GM12878 (cell line): ENCODE measurements at regions not wholly inside any gene's neighbourhood (a gene's known extent, or its start where the extent isn't known, plus 50 kb on each side); places are given as distances from the start of the nearest gene placed in this dataset.

Source experiments
- ATAC-seq: fragments of 200-7000 bp; cut with Tn5 transposase; 3 replicates; pipeline ENCODE4 v1.9.1; 2020; ENCODE audit warnings: mild to moderate bottlenecking, moderate library complexity
- BruUV-seq: library from RNA; stranded (reverse); fragments of 400-500 nt; replicated peaks from 2 replicates; lab custom pipeline; 2021; lab: Mats Ljungman, UMichigan
- CTCF ChIA-PET: fragments of 300-600 bp; sonication (Branson Sonifier 250); formaldehyde crosslinking; extraction: SDS; loops from one replicate; lab custom pipeline; 2021; ENCODE audit warnings: inconsistent platforms; lab: Yijun Ruan, JAX
- POLR2A ChIA-PET: fragments of 350-600 bp; formaldehyde crosslinking; extraction: SDS; loops from one replicate; lab custom pipeline; 2021; ENCODE audit warnings: inconsistent platforms; lab: Charles Lee
- RAD21 ChIA-PET: fragments of 300-600 bp; sonication (Branson Sonifier 250); formaldehyde crosslinking; loops from one replicate; lab custom pipeline; 2023; ENCODE audit warnings: antibody characterized with exemption; ENCODE audit not compliant: unreplicated experiment; lab: Charles Lee
- SMC1A ChIA-PET: fragments of 300-600 bp; sonication (Branson Sonifier 250); formaldehyde crosslinking; loops from one replicate; lab custom pipeline; 2023; ENCODE audit not compliant: unreplicated experiment, uncharacterized antibody; lab: Charles Lee
- DNase-seq: peaks from one replicate; pipeline ENCODE4 v3.0.0-alpha.2; 2011; ENCODE audit warnings: low read depth, low spot score
- FAIRE-seq: peaks from 3 replicates; lab custom pipeline; 2011; peaks lifted over from hg19 to GRCh38; lab: Jason Lieb, UNC
- H2AFZ ChIP-seq: 2 replicates; pipeline ENCODE4 v1.6.0; 2011; ENCODE audit warnings: low read depth, low read length, control low read depth; ENCODE audit not compliant: control insufficient read depth
- H3K27ac ChIP-seq: 2 replicates; pipeline ENCODE4 v1.5.1; 2011; ENCODE audit warnings: control low read depth; ENCODE audit not compliant: control insufficient read depth, insufficient read depth
- H3K27me3 ChIP-seq, 2 experiments: replicated peaks in 1 of 2; 2 replicates each; pipeline versions ENCODE4 v1.6.0 to v1.6.1; 2011; ENCODE audit warnings: low read length in 1 of 2; ENCODE audit not compliant: control insufficient read depth in 2 of 2, insufficient read depth in 2 of 2
- H3K36me3 ChIP-seq, 2 experiments: 2 replicates each; pipeline ENCODE4 v1.5.1; 2011; ENCODE audit warnings: low read length in 1 of 2; ENCODE audit not compliant: control insufficient read depth in 2 of 2, insufficient read depth in 2 of 2
- H3K4me1 ChIP-seq: 2 replicates; pipeline ENCODE4 v1.6.1; 2011; ENCODE audit warnings: mild to moderate bottlenecking, low read length, moderate library complexity, mixed read lengths; ENCODE audit not compliant: control insufficient read depth, insufficient read depth
- H3K4me2 ChIP-seq: 2 replicates; pipeline ENCODE4 v1.6.0; 2011; ENCODE audit warnings: control low read depth; ENCODE audit not compliant: control insufficient read depth, insufficient read depth
- H3K4me3 ChIP-seq: fragments of 200-600 bp; sonication (generic); 2 replicates; pipeline ENCODE4 v1.5.1; 2016
- H3K79me2 ChIP-seq: 2 replicates; pipeline ENCODE4 v1.6.0; 2011; ENCODE audit warnings: low read length; ENCODE audit not compliant: control insufficient read depth, insufficient read depth
- H3K9ac ChIP-seq: 2 replicates; pipeline ENCODE4 v1.8.0; 2011; ENCODE audit warnings: low read length, control low read depth, mixed read lengths; ENCODE audit not compliant: control insufficient read depth, insufficient read depth
- H3K9me3 ChIP-seq: replicated peaks from 3 replicates; pipeline ENCODE4 v1.5.1; 2011; ENCODE audit warnings: mild to moderate bottlenecking, low read length; ENCODE audit not compliant: control insufficient read depth, insufficient read depth
- H4K20me1 ChIP-seq: 2 replicates; pipeline ENCODE4 v1.6.0; 2011; ENCODE audit not compliant: control insufficient read depth, insufficient read depth
- BCL3 ChIP-seq: IDR thresholded peaks from 2 replicates; pipeline ENCODE4 v1.6.1; 2011; ENCODE audit warnings: borderline replicate concordance, low read depth, mild to moderate bottlenecking, moderate library complexity, low read length; ENCODE audit not compliant: insufficient read depth, poor library complexity, severe bottlenecking
- DPF2 ChIP-seq: fragments of 450-650 bp; IDR thresholded peaks from 2 replicates; pipeline ENCODE4 v1.6.1; 2017; ENCODE audit warnings: mild to moderate bottlenecking
- PBX3 ChIP-seq: IDR thresholded peaks from 2 replicates; pipeline ENCODE4 v1.6.1; 2011; ENCODE audit warnings: mild to moderate bottlenecking, low read depth, low read length, moderate library complexity; ENCODE audit not compliant: insufficient replicate concordance
- PKNOX1 ChIP-seq: fragments of 450-650 bp; IDR thresholded peaks from 2 replicates; pipeline ENCODE4 v1.6.1; 2016; ENCODE audit warnings: mild to moderate bottlenecking
- SIX5 ChIP-seq: IDR thresholded peaks from 2 replicates; pipeline ENCODE4 v1.6.1; 2011; ENCODE audit warnings: mild to moderate bottlenecking, low read depth, low read length, moderate library complexity; ENCODE audit not compliant: severe bottlenecking
- SPI1 ChIP-seq: IDR thresholded peaks from 2 replicates; pipeline ENCODE4 v1.6.1; 2011; ENCODE audit warnings: low read depth, mild to moderate bottlenecking, low read length, moderate library complexity, borderline replicate concordance; ENCODE audit not compliant: insufficient read depth
- SUPT20H ChIP-seq: IDR thresholded peaks from 2 replicates; pipeline ENCODE4 v1.6.1; 2011; ENCODE audit warnings: low read depth, mild to moderate bottlenecking, low read length, moderate library complexity, borderline replicate concordance; ENCODE audit not compliant: control insufficient read depth
- WGBS: methylation state at CpG from one replicate; pipeline ENCODE4 v1.1.6; 2016; ENCODE audit warnings: low lambda C conversion rate; ENCODE audit not compliant: insufficient replicate concordance, insufficient coverage; ENCODE audit errors: missing lambda C conversion rate; 5-methylcytosine and 5-hydroxymethylcytosine counted together
- in situ Hi-C: fragments of 300-500 bp; cut with MboI; formaldehyde crosslinking; loops from 9 replicates; pipeline ENCODE4 v1.14.3; 2018; ENCODE audit warnings: mixed read lengths
- intact Hi-C: fragments of 100-400 bp; cut with micrococcal nuclease; formaldehyde crosslinking; loops from one replicate; pipeline ENCODE4 v1.14.2; 2022; ENCODE audit not compliant: unreplicated experiment

- Histone ChIP-seq H3K4me1 (no peaks in the 10 kb centered on the region), H3K9me3 (no peaks in the 10 kb centered on the region; the same call in 2 of the 3 replicates), H3K27me3 (no peaks in the 10 kb centered on the region), H3K36me3 (no peaks in the 10 kb centered on the region), H3K9ac (no peak overlapping the region), H3K79me2 (no peaks in the 10 kb centered on the region), H4K20me1 (no peaks in the 10 kb centered on the region), H3K4me2 (no peak overlapping the region), H3K27ac (no peak overlapping the region), H2AFZ (no peak overlapping the region), H3K4me3 (no peak overlapping the region)
- 67% methylated on average over 1 of the region's 1 CpG for WGBS
- BruUV-seq: no TSS peak
- ChIA-PET CTCF (interaction anchor here (1.1 to 1.3 kb wide), 2 partner anchors 78 to 173 kb away, joined by 3 to 4 read pairs; no protein-coding TSS in a partner anchor), SMC1A (interaction anchor here (0.6 to 1.5 kb wide), 3 partner anchors 25 to 1075 kb away, joined by 3 to 5 read pairs (median 4); no protein-coding TSS in a partner anchor), RAD21 (no interaction called here), POLR2A (no interaction called here)
- DNase-seq: no peak
- ATAC-seq: peak; percentile 63
- FAIRE-seq: no peak
- TF ChIP-seq SPI1: peak; percentile 85; the same call in 1 of the 2 replicates
- TF ChIP-seq PBX3: peak; percentile 49
- no peak for TF ChIP-seq SIX5
- TF ChIP-seq PKNOX1: peak; percentile 86
- TF ChIP-seq BCL3: no peak
- TF ChIP-seq DPF2: peak; percentile 39
- TF ChIP-seq SUPT20H: no peak
- intact Hi-C loops: no loop called here
- in situ Hi-C loops: no loop called here
Observed at GRCh38 chr4:170671171-170671570, 581.4 kb upstream of the AADAT start.
